Muscle of leg (tissue), 3 donors: ENCODE measurements at regions not wholly inside any gene's neighbourhood (a gene's known extent, or its start where the extent isn't known, plus 50 kb on each side); places are given as distances from the start of the nearest gene placed in this dataset.
A peak's percentile ranks its signal among the peaks of the same experiment; 100 is the strongest.
"Not testable (repeated sequence)": the region's sequence is repeated elsewhere in the genome, so short reads cannot be mapped to it uniquely, and the experiment has no call there.

ENCODE experiments used
- DNase-seq: peaks from one replicate; pipeline ENCODE4 v3.0.0; 2013
- H3K27ac ChIP-seq: one replicate; pipeline ENCODE4 v1.5.1; 2013; ENCODE audit warnings: mild to moderate bottlenecking, low read length, control low read depth
- H3K27me3 ChIP-seq: one replicate; pipeline ENCODE4 v1.6.1; 2013; ENCODE audit warnings: low read length; ENCODE audit not compliant: control insufficient read depth, insufficient read depth
- H3K36me3 ChIP-seq: one replicate; pipeline ENCODE4 v1.6.1; 2013; ENCODE audit warnings: low read length; ENCODE audit not compliant: control insufficient read depth, insufficient read depth
- H3K4me1 ChIP-seq: one replicate; pipeline ENCODE4 v1.6.1; 2013; ENCODE audit warnings: low read length; ENCODE audit not compliant: control insufficient read depth, insufficient read depth
- H3K4me3 ChIP-seq: one replicate; pipeline ENCODE4 v1.5.1; 2013; ENCODE audit warnings: low read length, control low read depth
- H3K9me3 ChIP-seq: replicated peaks from 2 replicates; pipeline ENCODE4 v1.6.1; 2013; ENCODE audit warnings: low read depth, low read length; ENCODE audit not compliant: control insufficient read depth
- whole genome bisulfite sequencing: methylation state at CpG from one replicate; pipeline ENCODE4 v1.1.5; 2013; ENCODE audit warnings: missing lambda C conversion rate; ENCODE audit not compliant: insufficient coverage; 5-methylcytosine and 5-hydroxymethylcytosine counted together

GRCh38 chr14:103230658-103231334 lies 103.2 kb upstream of the EIF5 start:
- WGBS, result 80% methylated on average over 16 of the region's 16 CpGs
- H3K4me3 ChIP-seq, result no peak overlapping the region
- H3K27ac ChIP-seq, result no peak overlapping the region
- H3K9me3 ChIP-seq, result no peaks in the 10 kb centered on the region
- DNase-seq, result no peak
- no peaks in the 10 kb centered on the region for H3K4me1 ChIP-seq
- no peaks in the 10 kb centered on the region for H3K36me3 ChIP-seq
- H3K27me3 ChIP-seq, result peaks cover 10% of the 10 kb centered on the region

GRCh38 chr14:103231376-103232019 lies 102.5 kb upstream of the EIF5 start:
- Histone ChIP-seq H3K27me3 (peaks cover 7% of the 10 kb centered on the region), H3K27ac (no peak overlapping the region), H3K36me3 (no peaks in the 10 kb centered on the region), H3K9me3 (no peaks in the 10 kb centered on the region), H3K4me1 (no peaks in the 10 kb centered on the region), H3K4me3 (no peak overlapping the region)
- WGBS, result 85% methylated on average over 20 of the region's 22 CpGs
- no peak for DNase-seq

- Histone ChIP-seq H3K27ac (no peak overlapping the region), H3K27me3 (peaks cover 3% of the 10 kb centered on the region), H3K4me1 (no peaks in the 10 kb centered on the region), H3K9me3 (no peaks in the 10 kb centered on the region), H3K4me3 (no peak overlapping the region), H3K36me3 (no peaks in the 10 kb centered on the region)
- DNase-seq, result no peak
- WGBS, result 63% methylated on average over 8 of the region's 13 CpGs
Measured at GRCh38 chr14:103232031-103232808, 101.8 kb upstream of the EIF5 start.

GRCh38 chr14:103232831-103233319 lies 101.2 kb upstream of the EIF5 start:
- H3K4me1 ChIP-seq, result no peaks in the 10 kb centered on the region
- no peak overlapping the region for H3K27ac ChIP-seq
- no peaks in the 10 kb centered on the region for H3K9me3 ChIP-seq
- 69% methylated on average over 15 of the region's 16 CpGs for WGBS
- peaks cover 3% of the 10 kb centered on the region for H3K27me3 ChIP-seq
- no peaks in the 10 kb centered on the region for H3K36me3 ChIP-seq
- DNase-seq, result no peak
- no peak overlapping the region for H3K4me3 ChIP-seq

- no peak for DNase-seq
- H3K4me3 ChIP-seq, result no peak overlapping the region
- H3K9me3 ChIP-seq, result no peaks in the 10 kb centered on the region
- H3K4me1 ChIP-seq, result no peaks in the 10 kb centered on the region
- peaks cover 3% of the 10 kb centered on the region for H3K27me3 ChIP-seq
- WGBS, result 100% methylated on average over 2 of the region's 3 CpGs
- H3K27ac ChIP-seq, result no peak overlapping the region
- H3K36me3 ChIP-seq, result no peaks in the 10 kb centered on the region
Measured at GRCh38 chr14:103233328-103233727, 100.7 kb upstream of the EIF5 start.

- not testable (repeated sequence) for DNase-seq, H3K27ac ChIP-seq, H3K4me3 ChIP-seq, H3K4me1 ChIP-seq, H3K27me3 ChIP-seq, H3K36me3 ChIP-seq
- no CpG with 5 or more reads among the region's 9 CpGs for WGBS
- H3K9me3 ChIP-seq, result peaks cover 11% of the 10 kb centered on the region
Measured at GRCh38 chr14:103234826-103235225, 99.2 kb upstream of the EIF5 start.

- Histone ChIP-seq H3K9me3 (peaks cover 11% of the 10 kb centered on the region), H3K27ac (peak overlapping the region; percentile 20)
- H3K4me3 ChIP-seq, H3K27me3 ChIP-seq, H3K4me1 ChIP-seq, H3K36me3 ChIP-seq: not testable (repeated sequence)
- peak; percentile 52 for DNase-seq
- 20% methylated on average over 5 of the region's 5 CpGs for WGBS
Measured at GRCh38 chr14:103235506-103235905, 98.5 kb upstream of the EIF5 start.

GRCh38 chr14:103239751-103240150 lies 94.3 kb upstream of the EIF5 start:
- H3K9me3 ChIP-seq, result peaks cover 11% of the 10 kb centered on the region
- peaks cover 6% of the 10 kb centered on the region for H3K27me3 ChIP-seq
- H3K36me3 ChIP-seq, result no peaks in the 10 kb centered on the region
- no peaks in the 10 kb centered on the region for H3K4me1 ChIP-seq
- no peak for DNase-seq
- no peak overlapping the region for H3K27ac ChIP-seq
- 67% methylated on average over 1 of the region's 6 CpGs for WGBS
- H3K4me3 ChIP-seq, result no peak overlapping the region

- no peak overlapping the region for H3K27ac ChIP-seq
- H3K36me3 ChIP-seq, result no peaks in the 10 kb centered on the region
- no peak overlapping the region for H3K4me3 ChIP-seq
- peaks cover 6% of the 10 kb centered on the region for H3K27me3 ChIP-seq
- H3K9me3 ChIP-seq, result peaks cover 11% of the 10 kb centered on the region
- WGBS, result 82% methylated on average over 7 of the region's 8 CpGs
- no peak for DNase-seq
- H3K4me1 ChIP-seq, result no peaks in the 10 kb centered on the region
Measured at GRCh38 chr14:103241531-103241930, 92.5 kb upstream of the EIF5 start.
